GM18873 (cell line): ENCODE measurements at regions not wholly inside any gene's neighbourhood (a gene's known extent, or its start where the extent isn't known, plus 50 kb on each side); places are given as distances from the start of the nearest gene placed in this dataset.
A peak's percentile ranks its signal among the peaks of the same experiment; 100 is the strongest.

Experiments
- ATAC-seq: cut with Tn5 transposase; IDR thresholded peaks from one replicate; pipeline ENCODE4 v1.9.1; 2021; ENCODE audit warnings: mild to moderate bottlenecking, moderate library complexity, moderate number of reproducible peaks; ENCODE audit not compliant: unreplicated experiment, low FRiP score

GRCh38 chr14:44791730-44792129, 170.0 kb downstream of the KLHL28 start:
- no peak for ATAC-seq

DNA sequence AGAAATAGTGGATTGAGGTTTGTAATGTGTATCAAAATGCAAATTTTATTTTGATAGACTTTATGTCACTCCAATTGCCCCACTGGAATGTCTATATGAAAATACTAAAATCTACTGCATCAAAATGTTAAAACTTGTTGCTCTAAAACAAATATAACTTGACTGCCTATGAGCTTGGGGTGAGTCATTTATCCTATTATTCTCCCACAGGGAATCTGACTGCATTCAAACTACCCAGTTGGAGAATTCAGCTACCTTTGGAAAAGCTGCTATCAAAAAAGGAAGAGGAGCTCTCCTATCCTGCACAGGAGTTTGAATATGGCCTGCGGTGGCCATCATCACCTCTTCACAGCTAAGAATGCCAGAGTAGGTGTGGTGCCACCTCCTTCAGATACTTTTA, 173.1 kb downstream of the KLHL28 start:
- ATAC-seq = no peak

- ATAC-seq = no peak
These were observed 176.7 kb downstream of the KLHL28 start for GRCh38 chr14:44785096-44785495.

GRCh38 chr14:44783901-44784300, 177.8 kb downstream of the KLHL28 start:
- no peak for ATAC-seq

- no peak for ATAC-seq
These were observed 178.9 kb downstream of the KLHL28 start for GRCh38 chr14:44782775-44783238.

GRCh38 chr14:44780989-44781388, 180.8 kb downstream of the KLHL28 start:
- ATAC-seq = no peak

GRCh38 chr14:44778604-44779003, 183.1 kb downstream of the KLHL28 start:
- peak; percentile 50 for ATAC-seq

DNA sequence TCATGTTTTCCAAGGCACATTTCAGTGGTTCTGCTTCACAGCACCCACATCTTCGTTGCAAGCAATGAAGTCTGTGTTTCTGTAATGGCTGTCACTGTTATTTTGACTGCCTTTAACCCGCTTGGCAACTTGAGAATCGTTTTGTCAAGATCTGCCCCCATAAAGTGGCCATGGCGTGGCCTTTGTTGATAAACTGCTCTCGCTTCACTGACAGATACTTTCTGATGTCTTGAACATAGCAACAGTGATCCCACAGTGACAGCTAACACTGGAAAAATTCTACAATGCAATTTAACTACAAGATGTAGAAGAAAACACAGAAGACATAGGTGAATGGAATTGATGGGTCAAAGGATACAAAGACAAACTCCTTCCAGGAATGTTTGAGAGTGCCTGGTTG, 184.2 kb downstream of the KLHL28 start:
- ATAC-seq = no peak

- no peak for ATAC-seq
These were observed 186.5 kb downstream of the KLHL28 start for GRCh38 chr14:44775248-44775647.

DNA sequence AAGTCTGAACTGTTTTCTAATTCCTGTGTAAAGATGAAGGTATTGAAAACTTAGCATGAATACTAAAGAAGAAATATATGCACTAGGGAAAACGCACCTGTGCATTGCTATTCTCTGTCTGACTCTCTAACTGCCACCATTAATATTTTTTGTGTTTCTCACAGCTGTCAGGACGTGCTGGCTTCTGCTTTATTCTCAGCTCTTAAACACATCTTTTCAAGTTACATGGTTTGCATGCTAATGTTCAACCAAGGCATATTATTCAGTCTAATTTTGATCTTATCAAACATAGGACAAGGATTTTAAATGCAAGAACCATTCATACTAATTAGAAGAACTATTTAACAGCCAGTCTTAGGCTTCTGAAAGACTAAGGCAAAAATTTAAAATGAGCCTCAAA, 187.4 kb downstream of the KLHL28 start:
- no peak for ATAC-seq

DNA sequence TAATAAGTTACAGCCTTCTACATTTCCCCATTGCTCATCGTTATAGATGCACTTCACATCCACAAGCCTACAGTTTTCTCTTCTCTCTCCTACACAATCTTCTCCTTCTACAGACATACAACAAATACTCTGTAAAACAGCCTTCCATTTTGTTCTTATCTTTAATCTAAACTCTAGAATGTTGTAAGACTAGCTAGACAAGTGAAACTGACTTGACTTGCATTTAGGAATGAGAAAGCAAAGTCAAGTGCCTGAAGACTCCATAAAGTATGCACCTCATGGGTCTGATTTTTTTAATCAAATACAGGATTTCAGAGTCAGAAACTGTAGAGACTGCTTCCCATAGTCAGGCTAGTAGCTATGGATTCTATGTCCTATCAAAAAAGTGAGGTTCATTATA, 190.3 kb downstream of the KLHL28 start:
- ATAC-seq = no peak

GRCh38 chr14:44770201-44770600, 191.5 kb downstream of the KLHL28 start:
- ATAC-seq = no peak

- no peak for ATAC-seq
These were observed 192.8 kb downstream of the KLHL28 start for GRCh38 chr14:44768935-44769334.

GRCh38 chr14:44767646-44768173, 194.0 kb downstream of the KLHL28 start:
- ATAC-seq = no peak

- ATAC-seq = no peak
These were observed 195.5 kb downstream of the KLHL28 start for GRCh38 chr14:44766285-44766684.

DNA sequence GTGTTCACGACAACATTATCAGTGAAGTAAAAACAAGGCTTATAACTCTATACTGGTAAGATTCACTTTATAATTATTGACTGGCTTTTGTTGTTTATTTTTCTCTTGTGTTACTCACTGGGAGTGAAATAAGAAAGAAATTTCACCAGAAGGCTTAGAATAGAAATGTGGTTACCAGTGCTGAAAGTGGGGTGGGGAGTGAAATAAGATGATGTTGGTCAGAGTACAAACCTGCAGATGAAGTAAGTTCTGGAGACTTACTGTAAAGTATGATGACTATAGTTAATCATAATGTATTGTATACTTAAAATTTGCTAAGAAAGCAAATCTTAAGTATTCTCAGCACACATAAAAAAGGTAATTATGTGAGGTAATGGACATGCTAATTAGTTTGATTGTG, 198.4 kb downstream of the KLHL28 start:
- no peak for ATAC-seq

GRCh38 chr14:44759277-44759676, 202.5 kb downstream of the KLHL28 start:
- ATAC-seq = no peak

DNA sequence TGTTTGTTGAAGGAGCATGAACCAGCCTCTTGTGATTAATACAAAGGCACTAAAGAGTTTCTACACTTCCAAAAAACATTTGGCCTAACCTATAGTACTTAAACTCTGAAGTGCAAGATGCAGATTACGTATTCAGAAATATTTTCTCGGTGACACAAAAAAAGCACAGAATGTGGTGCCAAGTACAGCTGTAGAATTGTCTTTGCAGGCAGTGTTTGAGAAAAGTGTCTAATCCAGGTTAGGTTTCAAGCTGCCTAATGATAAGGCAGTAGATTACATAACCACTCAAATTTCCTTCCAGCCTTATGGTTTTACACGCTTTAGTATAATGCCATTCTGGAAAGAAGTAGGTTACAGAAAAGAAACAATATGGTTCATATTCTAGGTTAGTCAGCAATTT, 205.2 kb downstream of the KLHL28 start:
- no peak for ATAC-seq

DNA sequence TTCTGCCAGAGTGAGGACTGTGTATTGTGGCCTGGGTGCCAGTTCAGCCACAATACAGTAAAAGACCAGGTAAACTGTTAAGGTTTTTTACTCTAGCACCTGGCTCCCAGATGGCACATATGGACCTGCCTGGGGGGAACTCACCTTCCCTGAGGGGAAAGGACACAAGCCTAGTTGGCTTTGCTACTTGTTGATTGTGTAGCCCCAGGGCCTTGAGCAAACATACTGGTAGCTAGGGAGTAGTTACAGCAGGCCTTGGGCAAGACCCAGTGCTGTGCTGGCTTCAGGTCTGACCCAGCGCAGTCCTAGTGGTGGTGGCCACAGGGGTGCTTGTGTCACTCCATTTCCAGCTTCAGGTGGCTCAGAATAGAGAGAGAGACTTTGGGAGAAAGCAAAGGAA, 216.4 kb downstream of the KLHL28 start:
- ATAC-seq = no peak

DNA sequence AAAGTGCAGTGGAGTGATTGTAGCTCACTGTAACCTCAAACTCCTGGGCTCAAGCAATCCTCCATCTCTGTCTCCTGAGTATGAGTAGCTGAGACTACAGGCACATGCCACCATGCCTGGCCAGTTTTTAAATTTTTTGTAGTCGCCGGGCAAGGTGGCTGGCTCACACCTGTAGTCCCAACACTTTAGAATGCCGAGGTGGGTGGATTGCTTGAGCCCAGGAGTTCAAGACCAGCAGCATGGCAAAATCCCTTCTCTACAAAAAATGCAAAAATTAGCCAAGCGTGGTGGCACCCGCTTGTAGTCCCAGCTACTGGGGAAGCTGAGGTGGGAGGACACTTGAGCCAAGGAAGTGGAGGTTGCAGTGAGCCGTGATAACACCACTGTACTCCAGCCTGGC, 219.5 kb downstream of the KLHL28 start:
- no peak for ATAC-seq

DNA sequence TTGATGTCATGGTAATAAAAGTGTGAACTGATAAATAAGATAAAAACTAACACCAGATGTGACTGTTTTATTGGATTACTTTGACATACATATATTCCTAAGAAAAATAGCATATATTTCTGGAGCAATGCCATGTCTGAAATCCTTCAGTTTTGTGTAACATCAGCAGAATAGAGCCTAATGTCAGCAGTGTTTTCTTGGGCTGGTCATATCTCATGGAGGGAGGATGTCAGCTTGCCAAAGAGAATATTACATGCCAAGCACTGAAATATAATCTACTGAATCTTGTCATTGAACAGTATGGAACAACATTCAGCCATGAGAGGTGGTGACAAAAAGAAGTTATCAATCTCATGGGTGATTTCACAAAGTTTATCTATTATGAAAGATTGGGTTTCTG, 220.3 kb downstream of the KLHL28 start:
- no peak for ATAC-seq

DNA sequence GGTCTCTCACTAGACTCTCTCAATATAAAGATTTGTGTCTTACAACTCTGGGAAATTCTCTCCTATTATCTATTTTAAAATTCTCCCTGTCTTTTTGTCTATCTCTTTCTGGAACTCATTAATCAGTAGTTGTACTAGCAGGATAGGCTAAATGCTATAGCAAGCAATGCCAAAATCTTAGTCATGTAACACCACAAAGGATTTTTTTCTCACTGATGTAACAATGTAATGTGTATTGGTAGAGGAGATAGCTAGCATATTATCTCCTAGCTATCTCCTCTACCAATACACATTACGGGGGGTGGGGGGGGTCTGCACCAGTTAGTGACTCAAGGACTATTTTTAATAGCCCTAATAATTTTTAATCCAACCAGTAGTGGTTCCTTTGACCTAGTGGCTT, 225.4 kb downstream of the KLHL28 start:
- ATAC-seq = no peak

DNA sequence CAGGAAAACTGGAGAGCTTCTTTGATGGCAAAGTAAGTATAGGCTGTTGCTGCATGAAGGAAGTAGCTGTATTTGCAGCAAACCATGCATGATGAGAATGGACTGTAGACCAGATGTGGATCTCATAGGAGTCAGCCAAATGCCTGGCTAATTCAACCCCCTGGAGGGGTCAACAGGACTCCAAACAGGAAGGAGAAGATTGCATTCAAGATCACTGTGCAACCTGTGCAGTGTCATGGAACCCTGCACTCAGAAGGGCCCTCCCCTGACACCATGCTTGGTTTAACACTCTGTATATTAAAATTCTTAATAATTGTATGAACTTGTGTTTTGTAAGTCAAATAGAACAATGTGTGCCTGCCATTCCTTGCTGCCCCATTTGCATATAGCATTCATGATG, 225.1 kb upstream of the FSCB start:
- ATAC-seq = no peak
